GM18498 (cell line): ENCODE measurements at regions not wholly inside any gene's neighbourhood (a gene's known extent, or its start where the extent isn't known, plus 50 kb on each side); places are given as distances from the start of the nearest gene placed in this dataset.

Experiments
- ATAC-seq: cut with Tn5 transposase; IDR thresholded peaks from one replicate; pipeline ENCODE4 v1.9.1; 2021; ENCODE audit warnings: mild to moderate bottlenecking, moderate library complexity; ENCODE audit not compliant: unreplicated experiment

- no peak for ATAC-seq
Observed at GRCh38 chr2:120453635-120453998, 107.7 kb downstream of the INHBB start.

GRCh38 chr2:120454654-120455385, 108.9 kb downstream of the INHBB start:
- no peak for ATAC-seq

DNA sequence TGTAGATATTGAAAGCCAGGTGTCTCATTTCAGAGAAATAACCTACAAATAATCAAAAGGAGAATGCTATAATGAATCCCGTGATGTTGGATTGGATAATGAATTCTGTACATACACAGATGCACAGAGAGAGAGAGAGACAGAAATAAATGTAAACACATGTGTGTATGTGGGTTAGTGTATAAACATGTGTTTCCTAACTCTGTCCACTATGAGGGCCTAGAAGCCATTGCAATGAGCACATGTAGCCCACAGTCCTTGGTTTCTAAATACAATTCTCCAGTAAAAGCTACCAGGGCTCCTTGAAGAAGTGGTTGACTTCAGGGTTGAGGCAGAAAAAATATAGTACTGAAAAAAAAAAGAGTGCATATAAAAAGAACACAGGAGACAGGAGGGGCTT, 109.5 kb downstream of the INHBB start:
- no peak for ATAC-seq

DNA sequence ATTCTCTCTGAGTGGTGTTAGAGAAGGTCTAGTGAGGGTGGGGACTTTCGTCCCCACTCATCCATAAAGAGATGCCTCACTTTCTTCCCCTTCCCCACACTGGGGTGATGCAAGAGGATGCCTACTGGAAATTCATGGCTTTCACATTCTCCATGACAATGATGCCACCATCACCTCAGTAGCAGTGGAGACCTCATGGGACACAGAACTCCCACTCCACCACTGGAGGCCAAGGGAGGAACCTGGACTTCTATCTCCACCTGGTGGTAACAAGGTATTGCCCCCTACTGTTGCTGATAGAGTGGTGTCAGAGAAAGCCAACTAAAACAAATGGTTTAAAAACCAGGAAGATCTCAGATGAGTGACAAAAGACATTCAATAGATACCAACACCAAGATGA, 110.9 kb downstream of the INHBB start:
- no peak for ATAC-seq

DNA sequence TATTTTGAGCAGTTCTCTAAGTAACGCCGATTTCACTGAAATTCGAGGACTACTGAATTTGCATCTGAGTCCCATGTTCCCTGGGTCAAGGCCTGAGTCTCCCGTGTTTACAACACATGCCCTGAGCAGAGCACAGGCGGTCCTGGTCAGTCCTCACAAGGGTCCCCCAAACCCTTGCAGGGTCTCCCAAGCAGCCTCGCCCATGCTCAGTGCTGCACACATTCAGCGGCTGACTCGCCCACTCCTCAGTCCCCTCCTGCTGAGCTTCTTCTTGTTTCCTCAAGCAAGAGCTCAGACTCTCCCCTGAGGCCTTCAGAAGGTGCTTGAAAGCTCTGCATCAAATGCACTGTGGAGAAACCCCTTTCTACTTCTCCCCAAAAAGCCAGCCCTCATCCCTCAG, 114.6 kb downstream of the INHBB start:
- no peak for ATAC-seq

GRCh38 chr2:120461092-120461491, 115.2 kb downstream of the INHBB start:
- no peak for ATAC-seq

DNA sequence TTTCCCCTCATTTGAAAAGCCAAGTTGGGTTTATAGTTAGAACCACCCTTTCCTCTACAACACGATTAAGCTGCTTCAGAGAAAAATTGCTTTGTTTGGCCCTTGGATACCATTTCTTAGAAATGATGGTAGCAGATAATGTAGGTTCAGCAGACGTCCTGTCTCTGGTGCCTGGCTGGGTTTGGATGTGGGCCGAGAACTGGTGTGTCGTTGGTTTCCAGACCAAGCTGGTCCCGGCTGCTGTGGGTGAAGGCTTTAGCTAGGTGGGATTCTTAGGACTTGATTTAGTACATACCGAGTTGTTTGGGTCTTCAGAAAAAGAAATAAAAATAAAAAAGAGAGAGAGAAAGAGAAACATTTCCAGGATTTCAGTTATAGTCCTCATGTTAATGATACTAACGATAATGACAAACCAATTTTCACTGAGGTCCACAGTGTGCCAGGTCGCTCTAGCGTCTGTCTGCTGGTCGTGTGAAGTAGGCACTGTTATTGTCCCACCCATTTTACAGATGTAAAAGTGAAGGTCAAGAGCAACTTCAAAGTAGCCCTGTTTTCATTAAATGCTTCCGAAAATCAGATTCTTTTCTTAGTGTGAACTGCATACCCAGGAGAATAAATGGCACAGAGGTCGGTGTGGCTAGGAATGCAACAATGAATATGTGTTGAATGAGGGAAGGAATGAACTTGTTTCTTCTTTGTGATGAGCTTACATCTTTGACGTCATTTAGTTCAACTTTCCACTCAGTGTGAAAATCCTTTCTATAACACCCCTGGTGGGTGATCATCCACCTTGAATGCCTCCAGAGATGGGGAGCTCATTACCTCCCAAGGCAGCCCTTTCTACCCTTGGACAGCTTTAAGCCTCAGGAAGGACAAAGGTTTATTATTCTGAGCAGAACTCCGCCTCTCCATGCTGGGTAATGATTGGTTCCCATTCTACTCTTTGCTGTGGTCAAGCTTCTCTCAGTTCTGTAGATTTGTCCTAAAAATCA, 115.9 kb downstream of the INHBB start:
- no peak for ATAC-seq

- no peak for ATAC-seq
Observed at GRCh38 chr2:120463527-120463926, 117.6 kb downstream of the INHBB start.

GRCh38 chr2:120463996-120464395, 118.1 kb downstream of the INHBB start:
- ATAC-seq: no peak

DNA sequence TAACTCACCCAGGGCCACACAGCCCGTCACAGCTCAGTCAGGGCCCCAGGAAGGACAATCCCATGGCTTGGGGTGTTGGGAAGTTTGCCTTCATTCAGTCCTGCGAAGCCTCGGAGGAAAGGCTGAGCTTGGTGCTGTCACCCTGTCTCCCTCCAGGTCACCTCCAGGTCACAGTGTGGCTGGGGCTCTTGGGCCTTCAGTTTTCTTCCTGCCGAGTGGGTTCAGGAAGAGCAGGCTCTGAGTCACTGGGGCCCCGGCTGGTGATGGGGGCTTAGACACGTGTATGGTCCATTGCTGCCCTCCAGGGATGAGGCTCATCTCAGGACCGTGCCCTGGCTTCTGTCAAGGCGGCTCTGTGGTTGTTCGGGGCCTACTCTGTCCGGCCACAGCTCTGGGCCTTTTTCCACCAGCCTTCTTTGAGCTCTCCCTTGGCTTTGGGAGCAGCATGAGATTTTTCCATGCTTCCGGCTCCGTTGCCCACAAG, 118.6 kb downstream of the INHBB start:
- no peak for ATAC-seq

- ATAC-seq: no peak
Observed at GRCh38 chr2:120465012-120465700, 119.2 kb downstream of the INHBB start.

DNA sequence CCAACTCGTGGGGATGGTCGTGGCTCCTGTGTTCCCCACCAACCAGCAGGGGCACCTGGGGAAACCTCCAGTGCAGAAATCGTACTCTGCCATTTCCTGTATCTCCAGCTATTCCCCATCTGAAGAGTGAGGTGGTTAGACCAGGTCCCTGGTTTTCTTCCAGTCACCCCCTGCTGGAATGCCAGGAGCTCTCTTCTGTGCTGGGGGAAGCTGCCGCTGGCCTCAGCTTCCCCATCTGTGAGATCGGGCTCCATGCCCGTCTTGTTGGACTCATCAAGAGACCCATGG, 119.7 kb downstream of the INHBB start:
- ATAC-seq: no peak

DNA sequence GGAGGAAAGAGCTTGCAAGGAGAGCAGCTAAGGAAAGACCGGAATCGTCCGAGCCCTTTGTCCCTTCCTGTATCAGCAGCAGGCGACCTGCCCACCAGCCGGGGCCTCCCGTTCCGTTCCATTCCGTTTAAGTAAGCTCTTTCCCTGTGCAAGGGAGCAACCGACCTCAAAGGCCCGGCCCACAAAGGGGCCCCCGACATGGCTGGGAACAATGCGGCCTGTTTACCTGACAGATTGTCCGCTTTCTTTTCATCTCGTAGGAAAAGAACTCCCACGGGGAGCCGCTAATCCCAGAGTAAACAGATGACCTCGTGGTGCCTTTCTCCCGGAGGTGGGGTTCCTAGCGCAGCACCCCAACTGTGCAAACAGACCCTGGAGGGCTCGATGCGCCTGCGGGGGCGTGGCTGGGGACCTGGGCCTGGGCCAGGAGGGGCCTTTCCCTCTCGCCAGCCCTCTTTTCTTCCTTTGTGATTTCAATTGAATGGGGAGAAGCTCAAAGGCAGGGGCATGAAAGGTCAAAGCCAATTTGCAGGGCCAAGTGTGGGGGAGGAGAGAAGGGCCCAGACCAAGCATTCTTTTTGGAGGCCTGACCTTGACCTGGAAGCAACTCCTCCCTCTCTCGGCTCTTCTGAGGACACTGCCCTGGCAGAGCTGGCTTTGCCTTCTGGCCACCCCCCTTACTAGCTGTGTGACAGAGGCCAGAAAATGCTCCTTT, 120.2 kb downstream of the INHBB start:
- ATAC-seq: no peak

DNA sequence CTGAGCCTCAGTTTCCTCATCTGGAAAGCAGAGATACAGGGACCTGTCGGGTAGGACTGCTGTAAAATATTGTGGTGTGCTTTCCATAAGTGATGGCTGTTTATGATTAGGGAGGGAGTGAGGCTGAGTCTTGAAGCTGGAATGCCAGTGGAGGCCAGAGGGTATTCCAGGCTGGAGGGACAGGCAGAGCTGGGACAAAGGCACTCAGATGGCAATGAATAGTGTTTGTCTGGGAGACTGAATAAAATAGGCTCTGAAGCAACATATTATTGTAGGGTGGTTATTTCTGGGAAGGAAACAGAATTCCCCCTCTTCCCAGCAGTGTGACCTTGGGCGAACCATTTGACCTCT, 120.7 kb downstream of the INHBB start:
- ATAC-seq: no peak

DNA sequence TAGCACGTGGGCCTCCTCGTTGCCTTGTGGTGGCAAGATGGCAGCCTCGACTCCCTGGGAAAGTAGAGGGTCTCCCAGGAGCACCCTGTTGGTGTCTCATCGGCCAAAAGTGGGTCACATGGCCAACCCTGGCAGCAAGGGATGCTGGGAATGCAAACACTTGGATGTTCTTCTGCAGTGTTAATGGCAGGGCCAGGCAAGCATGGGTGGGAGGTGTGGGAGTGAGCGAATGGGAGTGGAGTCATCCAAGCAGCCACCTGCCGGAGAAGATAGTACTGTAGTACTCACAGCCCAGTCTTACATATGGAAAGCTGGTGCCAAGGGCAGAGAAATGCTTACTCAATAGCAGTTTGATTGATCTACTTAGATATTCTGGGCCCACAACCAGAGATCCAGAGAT, 122.2 kb downstream of the INHBB start:
- ATAC-seq: no peak

DNA sequence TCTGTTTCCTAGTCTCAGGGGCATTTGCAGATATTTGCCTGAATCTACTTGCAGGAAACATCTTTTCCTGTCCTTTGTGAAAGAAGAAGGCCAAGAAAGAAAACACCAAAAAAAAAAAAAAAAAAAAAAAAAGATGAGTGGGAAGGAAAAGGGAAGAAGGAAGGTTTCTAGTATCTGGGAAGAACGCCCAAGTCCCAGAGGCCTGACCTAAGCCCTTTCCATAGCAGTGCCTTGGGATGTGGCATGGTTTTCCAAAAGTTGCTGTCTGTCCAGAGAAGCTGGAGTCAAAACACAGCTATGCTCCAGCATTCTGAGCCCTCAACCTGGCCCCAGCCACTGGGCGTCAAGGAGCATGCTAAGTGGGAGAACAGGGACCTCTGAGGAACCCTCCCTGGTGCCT, 123.5 kb downstream of the INHBB start:
- ATAC-seq: no peak

DNA sequence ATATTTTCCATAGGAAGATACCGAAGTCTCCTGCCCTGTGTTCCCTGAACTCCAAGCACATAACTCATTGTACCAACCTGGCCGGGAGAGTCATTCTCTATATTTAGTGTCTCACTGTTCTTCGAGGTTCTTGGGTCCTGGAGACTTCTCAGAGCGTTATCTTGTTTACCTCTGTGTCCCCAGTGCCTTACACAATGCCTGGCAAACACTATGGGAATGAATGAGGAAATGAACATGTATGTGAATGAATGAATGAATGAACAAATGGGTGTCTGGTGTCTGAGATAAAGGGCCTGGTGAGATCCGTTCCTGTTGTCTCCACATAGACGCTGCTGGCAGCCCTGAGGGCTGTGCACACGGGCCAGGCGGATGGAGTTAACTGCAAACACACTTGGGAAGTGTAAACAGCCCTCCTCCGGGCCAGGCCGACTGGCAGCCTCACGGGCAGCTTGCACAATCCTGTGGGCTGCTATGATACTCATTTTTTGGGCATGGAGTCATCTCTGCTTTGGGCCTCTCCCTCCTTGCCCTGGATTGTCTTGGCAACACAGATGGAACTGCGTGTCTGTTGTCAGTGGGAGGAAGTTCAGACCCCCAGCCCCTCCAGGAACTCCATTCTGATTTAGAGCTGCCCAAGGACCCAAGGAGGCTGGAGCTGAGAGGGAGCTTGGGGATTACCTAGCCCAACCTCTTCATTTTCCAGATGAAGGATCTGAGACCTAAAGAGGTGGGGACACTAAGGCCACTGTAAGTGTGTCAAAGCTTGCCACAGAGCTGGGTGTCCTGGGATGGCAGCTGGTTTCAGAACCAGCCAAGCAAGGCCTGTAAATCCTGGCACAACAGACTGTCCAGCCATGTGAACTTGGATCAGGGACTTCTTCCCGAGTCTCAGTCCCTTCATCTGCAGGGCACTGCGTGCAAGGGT, 124.4 kb downstream of the INHBB start:
- ATAC-seq: no peak

GRCh38 chr2:120471166-120471565, 125.2 kb downstream of the INHBB start:
- no peak for ATAC-seq

DNA sequence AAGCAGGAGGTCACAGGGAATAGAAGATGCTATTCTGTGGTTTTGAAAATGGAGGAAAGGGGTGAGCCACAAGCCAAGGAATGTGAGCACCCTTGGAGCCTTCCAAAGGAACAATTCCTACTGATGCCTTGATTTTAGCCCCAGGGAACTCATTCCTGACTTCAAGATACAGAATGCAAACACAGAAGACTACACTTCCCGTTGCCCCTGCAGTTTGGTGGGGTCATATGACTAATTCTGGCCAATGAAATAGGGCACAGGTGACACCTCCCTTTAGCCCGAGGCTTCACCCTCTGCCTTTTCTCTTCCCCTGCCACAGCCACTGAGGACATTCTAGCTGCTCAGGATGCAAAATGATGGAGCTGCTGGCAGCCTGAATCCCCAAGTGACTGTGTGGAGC, 126.1 kb downstream of the INHBB start:
- ATAC-seq: no peak

DNA sequence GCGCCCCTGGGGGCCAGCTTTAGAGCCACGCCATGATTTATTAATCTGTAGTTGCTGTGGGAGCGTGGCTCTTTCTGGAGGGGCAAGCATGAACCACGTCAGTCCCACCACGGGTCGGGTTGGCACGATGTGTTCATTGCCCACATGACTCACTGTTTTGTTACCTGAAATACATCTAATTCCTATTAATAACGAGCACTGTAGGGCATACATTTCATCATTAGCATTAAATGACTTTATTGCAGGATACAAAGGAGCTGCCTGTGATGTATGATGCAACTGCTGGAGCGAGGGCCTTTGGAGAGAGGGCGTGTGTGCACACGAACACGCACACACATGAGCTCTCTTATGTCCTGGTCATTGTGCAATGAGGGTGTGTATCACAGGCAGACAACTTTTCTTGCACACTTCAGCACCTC, 127.0 kb downstream of the INHBB start:
- no peak for ATAC-seq
